Ovary (tissue), 3 donors: ENCODE measurements at regions not wholly inside any gene's neighbourhood (a gene's known extent, or its start where the extent isn't known, plus 50 kb on each side); places are given as distances from the start of the nearest gene placed in this dataset.

ENCODE experiments used
- POLR2A ChIP-seq: fragments of 450-650 bp; IDR thresholded peaks from one replicate; pipeline ENCODE4 v1.6.1; 2017; ENCODE audit warnings: antibody characterized with exemption, mild to moderate bottlenecking, moderate library complexity
- TF ChIP-seq, protein P1 (sequence below), 3 donors: fragments of 450-650 bp in 2 of 3; fragments of 200-600 bp in 1 of 3; IDR thresholded peaks; one replicate each; pipeline versions ENCODE4 v1.5.1 to v1.8.0; 2016 to 2022; ENCODE audit warnings: antibody characterized with exemption in 3 of 3, mild to moderate bottlenecking in 1 of 3
- donor health status: DM: no; HTN: no; CAD: no.

GRCh38 chr1:177495878-177496277, 325.1 kb downstream of the BRINP2 start:
- TF ChIP-seq, protein P1, sequence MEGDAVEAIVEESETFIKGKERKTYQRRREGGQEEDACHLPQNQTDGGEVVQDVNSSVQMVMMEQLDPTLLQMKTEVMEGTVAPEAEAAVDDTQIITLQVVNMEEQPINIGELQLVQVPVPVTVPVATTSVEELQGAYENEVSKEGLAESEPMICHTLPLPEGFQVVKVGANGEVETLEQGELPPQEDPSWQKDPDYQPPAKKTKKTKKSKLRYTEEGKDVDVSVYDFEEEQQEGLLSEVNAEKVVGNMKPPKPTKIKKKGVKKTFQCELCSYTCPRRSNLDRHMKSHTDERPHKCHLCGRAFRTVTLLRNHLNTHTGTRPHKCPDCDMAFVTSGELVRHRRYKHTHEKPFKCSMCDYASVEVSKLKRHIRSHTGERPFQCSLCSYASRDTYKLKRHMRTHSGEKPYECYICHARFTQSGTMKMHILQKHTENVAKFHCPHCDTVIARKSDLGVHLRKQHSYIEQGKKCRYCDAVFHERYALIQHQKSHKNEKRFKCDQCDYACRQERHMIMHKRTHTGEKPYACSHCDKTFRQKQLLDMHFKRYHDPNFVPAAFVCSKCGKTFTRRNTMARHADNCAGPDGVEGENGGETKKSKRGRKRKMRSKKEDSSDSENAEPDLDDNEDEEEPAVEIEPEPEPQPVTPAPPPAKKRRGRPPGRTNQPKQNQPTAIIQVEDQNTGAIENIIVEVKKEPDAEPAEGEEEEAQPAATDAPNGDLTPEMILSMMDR (IDR thresholded peaks at IDR 0.05) = no peak
- no peak for TF ChIP-seq POLR2A
